DOHH2 (cell line): ENCODE measurements at regions not wholly inside any gene's neighbourhood (a gene's known extent, or its start where the extent isn't known, plus 50 kb on each side); places are given as distances from the start of the nearest gene placed in this dataset.

Source experiments
- CTCF ChIP-seq: fragments of 200-600 bp; sonication (generic); IDR thresholded peaks from one replicate; pipeline ENCODE4 v1.5.1; 2014; ENCODE audit warnings: antibody characterized with exemption, mild to moderate bottlenecking, low read depth, low read length; ENCODE audit not compliant: poor library complexity, severe bottlenecking
- EZH2phosphoT487 ChIP-seq: fragments of 200-600 bp; sonication (generic); IDR thresholded peaks from 2 replicates; pipeline ENCODE4 v1.6.1; 2017; ENCODE audit warnings: borderline replicate concordance, mild to moderate bottlenecking, antibody characterized with exemption, low read length, moderate library complexity, mixed read lengths

- peak; percentile 18 for TF ChIP-seq CTCF
- no peak for TF ChIP-seq EZH2phosphoT487
These were observed 108.4 kb upstream of the NBEA start for GRCh38 chr13:34833562-34834182.
